PFSK-1 (cell line): ENCODE measurements at regions not wholly inside any gene's neighbourhood (a gene's known extent, or its start where the extent isn't known, plus 50 kb on each side); places are given as distances from the start of the nearest gene placed in this dataset.

Experiments
- SIN3A ChIP-seq: IDR thresholded peaks from 2 replicates; pipeline ENCODE4 v1.6.1; 2012; ENCODE audit warnings: mild to moderate bottlenecking, low read length, moderate library complexity, borderline replicate concordance; ENCODE audit not compliant: insufficient read depth
- TF ChIP-seq, protein P1 (sequence below), 2 experiments: IDR thresholded peaks; 2 replicates each; pipeline versions ENCODE4 v1.6.1 to v1.8.0; 2011 to 2012; ENCODE audit warnings: low read depth in 2 of 2, low read length in 2 of 2, control low read depth in 1 of 2, inconsistent platforms in 1 of 2, mild to moderate bottlenecking in 1 of 2, moderate library complexity in 1 of 2; ENCODE audit not compliant: insufficient read depth in 1 of 2

DNA sequence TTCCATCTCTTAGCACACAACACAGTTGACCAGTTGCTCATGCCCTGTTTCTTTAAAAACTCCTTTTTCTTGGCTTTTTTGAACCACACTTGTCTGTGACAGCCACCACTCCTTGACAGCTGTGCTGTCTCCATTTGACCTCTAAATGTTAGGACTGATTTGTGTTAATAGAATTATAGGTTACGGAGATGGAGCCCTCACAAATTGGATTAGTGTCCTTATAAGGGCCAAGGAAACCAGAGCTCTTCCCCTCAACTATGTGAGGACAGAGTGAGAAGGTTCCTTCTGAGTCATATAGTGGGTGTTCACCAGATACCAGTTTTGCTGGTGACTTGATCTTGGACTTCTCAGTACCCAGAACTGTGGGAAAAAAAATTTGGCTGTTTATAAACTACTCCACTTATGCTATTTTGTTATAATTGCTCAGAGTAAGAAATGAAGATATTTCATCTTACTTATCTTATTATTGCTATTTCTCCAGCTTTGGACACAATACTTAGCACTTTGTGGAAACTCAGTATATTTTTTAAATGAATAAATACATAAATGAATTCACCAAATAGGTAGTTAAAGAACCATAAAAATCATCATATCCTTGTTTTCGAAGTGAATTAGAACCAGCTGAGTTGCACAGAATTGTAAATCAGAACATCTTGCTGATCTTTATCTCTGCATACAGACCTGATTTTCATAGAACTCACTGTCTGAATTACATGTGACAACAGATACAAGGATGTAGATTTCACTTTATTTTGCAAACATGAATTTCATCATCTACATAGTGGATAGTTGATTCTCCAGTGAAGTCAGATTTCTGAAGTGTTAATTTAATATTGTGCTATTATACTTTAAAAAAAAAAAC, 598.5 kb upstream of the IRAK1BP1 start:
- TF ChIP-seq SIN3A = no peak
- TF ChIP-seq, protein P1, sequence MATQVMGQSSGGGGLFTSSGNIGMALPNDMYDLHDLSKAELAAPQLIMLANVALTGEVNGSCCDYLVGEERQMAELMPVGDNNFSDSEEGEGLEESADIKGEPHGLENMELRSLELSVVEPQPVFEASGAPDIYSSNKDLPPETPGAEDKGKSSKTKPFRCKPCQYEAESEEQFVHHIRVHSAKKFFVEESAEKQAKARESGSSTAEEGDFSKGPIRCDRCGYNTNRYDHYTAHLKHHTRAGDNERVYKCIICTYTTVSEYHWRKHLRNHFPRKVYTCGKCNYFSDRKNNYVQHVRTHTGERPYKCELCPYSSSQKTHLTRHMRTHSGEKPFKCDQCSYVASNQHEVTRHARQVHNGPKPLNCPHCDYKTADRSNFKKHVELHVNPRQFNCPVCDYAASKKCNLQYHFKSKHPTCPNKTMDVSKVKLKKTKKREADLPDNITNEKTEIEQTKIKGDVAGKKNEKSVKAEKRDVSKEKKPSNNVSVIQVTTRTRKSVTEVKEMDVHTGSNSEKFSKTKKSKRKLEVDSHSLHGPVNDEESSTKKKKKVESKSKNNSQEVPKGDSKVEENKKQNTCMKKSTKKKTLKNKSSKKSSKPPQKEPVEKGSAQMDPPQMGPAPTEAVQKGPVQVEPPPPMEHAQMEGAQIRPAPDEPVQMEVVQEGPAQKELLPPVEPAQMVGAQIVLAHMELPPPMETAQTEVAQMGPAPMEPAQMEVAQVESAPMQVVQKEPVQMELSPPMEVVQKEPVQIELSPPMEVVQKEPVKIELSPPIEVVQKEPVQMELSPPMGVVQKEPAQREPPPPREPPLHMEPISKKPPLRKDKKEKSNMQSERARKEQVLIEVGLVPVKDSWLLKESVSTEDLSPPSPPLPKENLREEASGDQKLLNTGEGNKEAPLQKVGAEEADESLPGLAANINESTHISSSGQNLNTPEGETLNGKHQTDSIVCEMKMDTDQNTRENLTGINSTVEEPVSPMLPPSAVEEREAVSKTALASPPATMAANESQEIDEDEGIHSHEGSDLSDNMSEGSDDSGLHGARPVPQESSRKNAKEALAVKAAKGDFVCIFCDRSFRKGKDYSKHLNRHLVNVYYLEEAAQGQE (IDR thresholded peaks at IDR 0.05; ENCODE audit: insufficient read depth in 1 of 2, low read depth in 2 of 2, low read length in 2 of 2) = no peak
